ENCODE measurements at regions not wholly inside any gene's neighbourhood (a gene's known extent, or its start where the extent isn't known, plus 50 kb on each side); places are given as distances from the start of the nearest gene placed in this dataset.

GRCh38 chr1:172834609-172835008, 175.7 kb downstream of the FASLG start:
- TF ChIP-seq CTCF (IDR thresholded peaks at IDR 0.05; ENCODE audit: poor library complexity) (no peak), EZH2 (IDR thresholded peaks at IDR 0.05; ENCODE audit: borderline replicate concordance) (no peak)
